GM12892 (cell line): ENCODE measurements at regions not wholly inside any gene's neighbourhood (a gene's known extent, or its start where the extent isn't known, plus 50 kb on each side); places are given as distances from the start of the nearest gene placed in this dataset.

ENCODE experiments used
- DNase-seq: peaks from one replicate; pipeline ENCODE4 v3.0.0; 2011; ENCODE audit not compliant: insufficient read length
- FAIRE-seq: peaks from 2 replicates; lab custom pipeline; 2011; peaks lifted over from hg19 to GRCh38; lab: Jason Lieb, UNC
- POLR2A ChIP-seq: IDR thresholded peaks from 2 replicates; pipeline ENCODE4 v1.6.1; 2011; ENCODE audit warnings: low read depth, low read length, control low read depth
- POLR2AphosphoS5 ChIP-seq: IDR thresholded peaks from 2 replicates; pipeline ENCODE4 v1.6.1; 2011; ENCODE audit warnings: low read depth, low read length, control low read depth
- TAF1 ChIP-seq: IDR thresholded peaks from 2 replicates; pipeline ENCODE4 v1.6.1; 2011; ENCODE audit warnings: low read depth, mild to moderate bottlenecking, control low read depth, low read length, borderline replicate concordance

- DNase-seq (no peak), FAIRE-seq (peak; percentile 95)
- TF ChIP-seq POLR2A (no peak), TAF1 (no peak), POLR2AphosphoS5 (no peak)
Measured at GRCh38 chr11:123301013-123301591, 106.1 kb upstream of the CLMP start.

DNA sequence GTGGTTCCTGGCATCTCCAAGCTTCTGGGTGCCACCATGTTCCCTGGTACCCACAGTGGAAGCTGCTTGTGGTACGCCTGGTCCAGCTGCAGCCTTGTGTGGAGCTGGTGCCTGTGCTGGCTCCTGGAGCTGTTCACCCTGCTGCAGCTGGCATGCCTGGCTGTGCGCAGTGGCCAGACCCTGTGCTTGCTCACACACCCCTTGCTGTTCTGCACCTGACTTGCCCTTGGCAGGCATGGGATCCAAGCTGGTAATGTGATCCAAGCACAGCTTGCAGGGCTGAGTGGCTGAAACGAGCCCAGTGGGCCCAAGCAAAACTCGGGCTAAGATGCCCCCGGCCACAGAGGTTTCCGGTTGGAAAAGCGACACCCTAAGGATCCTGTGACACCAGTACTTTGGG is 104.7 kb upstream of the CLMP start:
- no peak for FAIRE-seq
- DNase-seq, result no peak

GRCh38 chr11:123298488-123299447 is 103.7 kb upstream of the CLMP start:
- no peak for DNase-seq
- no peak for FAIRE-seq
- TF ChIP-seq TAF1 (no peak), POLR2A (no peak), POLR2AphosphoS5 (no peak)

More for the DNA sequence above, 104.7 kb upstream of the CLMP start:
- TF ChIP-seq POLR2A, result no peak
- TF ChIP-seq TAF1, result no peak
- no peak for TF ChIP-seq POLR2AphosphoS5

- no peak for DNase-seq
- FAIRE-seq, result no peak
- TF ChIP-seq POLR2AphosphoS5 (no peak), TAF1 (no peak), POLR2A (no peak)
Measured at GRCh38 chr11:123292647-123293046, 97.6 kb upstream of the CLMP start.

GRCh38 chr11:123291201-123291869 is 96.3 kb upstream of the CLMP start:
- no peak for TF ChIP-seq TAF1
- FAIRE-seq (no peak), DNase-seq (no peak)

DNA sequence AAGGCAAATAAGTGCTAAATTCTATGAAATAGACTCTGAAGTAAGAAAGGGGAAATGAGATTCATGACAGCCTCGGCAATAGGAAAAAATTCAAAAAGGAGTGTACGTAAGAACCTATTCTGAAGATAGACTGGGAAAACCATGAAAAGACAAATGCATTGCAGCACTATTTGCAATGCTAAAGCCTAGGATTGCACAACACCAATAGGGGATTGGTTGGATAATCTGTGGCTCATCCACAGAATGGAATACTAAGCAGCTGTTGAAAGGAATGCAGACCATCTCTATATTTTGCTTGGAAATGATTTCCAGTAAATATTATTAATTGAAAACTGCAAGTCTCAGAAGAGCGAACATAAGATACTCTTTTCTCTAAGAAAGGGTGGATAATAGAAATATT is 91.7 kb upstream of the CLMP start:
- no peak for FAIRE-seq
- TF ChIP-seq TAF1 (no peak), POLR2A (no peak), POLR2AphosphoS5 (no peak)
- DNase-seq, result no peak

DNA sequence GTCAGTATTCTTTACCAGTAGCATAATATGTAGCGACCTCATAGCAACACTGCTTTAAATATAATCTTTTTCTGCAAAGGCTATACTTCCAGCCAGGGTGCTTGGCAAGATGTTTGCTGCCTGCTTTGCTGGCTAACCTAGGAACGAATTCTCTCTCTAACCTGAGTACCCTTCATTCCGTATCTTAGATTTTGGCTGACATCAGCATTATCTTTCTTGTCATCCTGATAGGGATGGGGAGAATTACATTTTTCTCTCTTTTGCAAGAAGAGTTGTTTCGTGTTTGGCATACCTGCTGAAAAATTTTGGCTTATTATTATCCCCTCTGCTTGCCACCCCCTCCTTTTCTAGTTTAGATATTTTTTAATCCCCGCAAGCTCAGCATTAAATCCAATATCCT is 91.2 kb upstream of the CLMP start:
- DNase-seq (no peak), FAIRE-seq (no peak)
- TF ChIP-seq POLR2A (no peak), TAF1 (no peak), POLR2AphosphoS5 (no peak)

- no peak for FAIRE-seq
- no peak for DNase-seq
- TF ChIP-seq POLR2AphosphoS5, result no peak
- no peak for TF ChIP-seq POLR2A
- no peak for TF ChIP-seq TAF1
Measured at GRCh38 chr11:123284454-123284853, 89.4 kb upstream of the CLMP start.

DNA sequence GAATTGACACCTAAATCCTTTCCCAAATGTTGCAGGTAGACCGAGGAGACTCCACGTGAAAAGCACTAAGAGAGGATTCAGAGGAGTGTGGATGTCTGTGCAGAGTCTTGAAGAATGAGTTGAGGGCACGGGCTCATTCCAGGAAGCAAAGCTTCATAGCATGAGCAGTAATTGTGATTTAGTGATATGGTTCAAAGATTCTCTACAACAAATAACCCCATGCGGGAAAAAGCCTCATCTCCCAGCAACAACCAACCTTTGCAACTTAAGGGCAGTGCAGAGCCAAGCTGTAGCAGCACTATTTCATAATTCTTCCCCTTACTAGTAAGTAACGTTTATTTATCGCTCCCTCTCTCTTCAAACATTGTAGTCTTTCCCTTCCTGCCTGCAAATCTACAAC is 87.5 kb upstream of the CLMP start:
- FAIRE-seq (no peak), DNase-seq (no peak)
- TF ChIP-seq POLR2AphosphoS5 (no peak), TAF1 (no peak)

- DNase-seq, result no peak
- no peak for FAIRE-seq
- no peak for TF ChIP-seq POLR2AphosphoS5
- TF ChIP-seq TAF1, result no peak
- no peak for TF ChIP-seq POLR2A
Measured at GRCh38 chr11:123273616-123274015, 78.6 kb upstream of the CLMP start.

DNA sequence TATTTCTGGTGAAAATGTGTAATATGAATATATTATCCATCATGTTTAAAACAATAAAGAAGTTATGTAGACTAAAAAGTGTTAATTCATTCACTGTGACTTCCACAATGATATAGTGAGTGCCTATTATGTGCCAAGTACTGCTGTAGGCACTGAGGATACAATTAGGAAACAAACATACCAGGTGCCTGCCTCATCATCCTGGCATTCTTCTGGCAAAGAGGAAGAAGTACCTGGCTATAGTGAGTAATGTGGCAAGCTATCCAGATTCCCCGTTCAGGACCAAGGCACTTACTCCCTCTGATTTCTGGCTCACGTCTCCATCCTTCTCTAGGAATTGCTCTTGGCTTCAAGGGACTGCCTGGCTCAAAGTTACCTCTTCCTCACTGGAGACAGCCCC is 77.5 kb upstream of the CLMP start:
- FAIRE-seq, result no peak

GRCh38 chr11:123268156-123268555 is 73.1 kb upstream of the CLMP start:
- no peak for TF ChIP-seq TAF1
- no peak for TF ChIP-seq POLR2A
- TF ChIP-seq POLR2AphosphoS5, result no peak
- DNase-seq (no peak), FAIRE-seq (no peak)

More for the DNA sequence above, 77.5 kb upstream of the CLMP start:
- TF ChIP-seq POLR2AphosphoS5 (no peak), POLR2A (no peak), TAF1 (no peak)
- no peak for DNase-seq
